Stromal cell of bone marrow (primary cell): ENCODE measurements at regions not wholly inside any gene's neighbourhood (a gene's known extent, or its start where the extent isn't known, plus 50 kb on each side); places are given as distances from the start of the nearest gene placed in this dataset.

Source experiments
- DNase-seq: peaks from one replicate; pipeline ENCODE4 v3.0.0-alpha.2; 2012; ENCODE audit warnings: low read depth

- DNase-seq: no peak
Observed at GRCh38 chr9:108104991-108105390, 615.4 kb upstream of the KLF4 start.

GRCh38 chr9:108103046-108103693 is 613.6 kb upstream of the KLF4 start:
- DNase-seq: no peak

GRCh38 chr9:108101410-108101809 is 611.8 kb upstream of the KLF4 start:
- DNase-seq: no peak

DNA sequence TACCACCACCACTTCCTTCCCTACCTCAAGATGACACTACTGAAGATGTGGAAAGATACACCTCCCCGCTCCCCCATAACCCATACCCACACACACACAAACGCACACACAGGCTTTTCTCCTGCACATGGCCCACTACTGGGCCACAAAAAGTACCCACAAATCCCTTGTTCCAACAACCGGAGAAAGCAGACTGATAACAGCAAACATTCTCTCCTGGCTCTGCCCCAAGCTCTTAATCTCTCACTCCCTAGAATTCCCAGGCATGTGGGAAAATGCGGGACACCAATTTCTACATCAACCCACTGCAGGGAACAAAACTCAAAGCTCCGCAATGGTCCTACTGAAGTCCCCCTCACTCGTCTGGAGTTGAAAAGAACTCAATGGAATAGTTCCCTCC is 611.0 kb upstream of the KLF4 start:
- DNase-seq: no peak

- no peak for DNase-seq
Observed at GRCh38 chr9:108099854-108100253, 610.3 kb upstream of the KLF4 start.

DNA sequence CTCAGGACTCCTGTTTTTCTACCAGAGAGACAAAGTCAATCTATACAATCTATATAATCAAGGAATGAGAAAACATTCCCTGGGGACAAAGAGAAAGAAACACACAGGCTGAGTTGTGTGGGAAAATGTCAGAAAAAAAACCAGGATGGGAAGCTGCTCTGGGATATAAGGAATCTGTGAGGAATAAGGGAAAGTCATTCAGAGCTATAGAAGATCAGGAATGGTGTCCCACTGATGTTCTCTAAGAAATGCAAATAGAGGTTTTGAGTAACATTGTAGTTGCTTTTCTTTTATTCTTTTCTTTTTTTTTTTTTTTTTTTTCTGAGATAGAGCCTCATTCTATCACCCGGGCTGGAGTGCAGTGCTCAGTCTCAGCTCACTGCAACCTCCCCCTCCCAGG is 605.9 kb upstream of the KLF4 start:
- no peak for DNase-seq

DNA sequence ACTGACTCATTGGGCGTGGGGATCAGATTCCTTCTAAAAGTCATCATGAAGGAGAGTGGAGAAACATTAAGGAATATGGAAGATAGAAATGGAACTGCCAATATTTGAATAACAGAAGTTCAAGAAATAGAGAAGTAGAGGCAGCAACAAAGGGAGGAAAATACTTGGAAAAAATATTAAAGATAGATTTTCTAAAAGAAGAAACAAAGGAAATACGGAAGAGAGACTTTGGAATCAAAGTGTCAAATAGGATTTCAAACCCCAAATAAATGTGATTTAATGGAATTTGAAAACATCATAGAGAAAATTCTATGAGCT is 605.1 kb upstream of the KLF4 start:
- peak; percentile 47 for DNase-seq

- no peak for DNase-seq
Observed at GRCh38 chr9:108093773-108094675, 604.5 kb upstream of the KLF4 start.

GRCh38 chr9:108088916-108089315 is 599.3 kb upstream of the KLF4 start:
- DNase-seq: no peak

DNA sequence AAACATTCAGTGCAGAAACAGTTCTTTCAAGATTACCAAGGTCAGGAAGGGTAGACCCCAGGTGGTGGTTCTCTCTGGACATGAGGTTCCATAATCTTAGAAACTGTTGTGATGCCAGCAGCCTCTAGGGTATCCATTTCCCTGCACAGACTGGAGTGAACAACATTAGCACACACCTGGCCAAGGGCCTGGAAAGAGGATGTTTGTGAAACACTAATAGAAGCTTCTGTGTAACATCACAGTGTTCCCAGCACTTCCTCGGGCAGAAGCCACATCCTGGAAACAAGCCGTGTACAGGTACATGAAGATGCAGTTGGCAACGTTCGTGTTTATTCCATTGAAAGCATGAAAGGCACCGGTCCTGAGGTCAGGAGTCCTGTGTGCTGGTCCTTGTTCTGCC is 598.2 kb upstream of the KLF4 start:
- no peak for DNase-seq

- DNase-seq: no peak
Observed at GRCh38 chr9:108086624-108087023, 597.1 kb upstream of the KLF4 start.

DNA sequence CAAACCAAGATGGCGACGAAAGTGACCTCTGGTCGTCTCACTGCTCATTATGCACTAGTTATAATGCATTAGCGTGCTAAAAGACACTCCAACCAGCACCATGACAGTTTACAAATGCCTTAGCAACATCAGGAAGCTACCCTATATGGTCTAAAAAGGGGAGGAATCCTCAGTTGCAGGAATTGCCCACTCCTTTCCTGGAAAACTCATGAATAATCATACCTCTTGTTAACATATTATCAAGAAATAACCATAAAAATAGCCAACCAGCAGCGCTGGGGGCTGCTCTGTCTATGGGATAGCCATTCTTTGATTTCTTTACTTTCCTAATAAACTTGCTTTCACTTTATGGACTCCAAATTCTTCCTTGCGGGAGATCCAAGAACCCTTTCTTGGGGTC is 595.7 kb upstream of the KLF4 start:
- no peak for DNase-seq

DNA sequence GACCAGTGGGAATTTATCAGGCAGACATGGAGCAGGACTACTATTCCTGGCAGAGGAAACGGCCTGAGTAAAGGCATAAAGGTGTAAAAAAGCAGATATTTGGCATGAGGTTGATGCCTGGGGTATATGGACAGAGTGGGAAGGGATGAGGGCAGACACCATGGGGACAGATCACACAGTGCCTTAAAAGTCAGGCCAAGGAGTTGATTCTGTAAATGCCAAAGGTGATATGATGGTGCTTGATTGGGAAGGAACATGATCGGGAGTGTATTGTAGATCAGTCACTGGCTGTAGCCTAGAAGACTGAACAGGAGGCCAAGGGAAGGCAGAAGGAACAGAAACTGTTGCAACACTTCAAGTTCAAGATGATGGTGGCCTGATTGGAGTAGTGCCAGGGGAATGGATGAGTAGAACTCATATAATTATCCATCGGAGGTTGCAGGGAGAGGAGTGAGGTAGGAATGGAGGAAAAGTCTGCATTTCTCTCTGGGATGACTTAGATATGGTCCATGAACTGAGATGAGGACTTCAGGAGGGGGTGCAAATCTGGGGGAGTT is 594.3 kb upstream of the KLF4 start:
- DNase-seq: no peak

DNA sequence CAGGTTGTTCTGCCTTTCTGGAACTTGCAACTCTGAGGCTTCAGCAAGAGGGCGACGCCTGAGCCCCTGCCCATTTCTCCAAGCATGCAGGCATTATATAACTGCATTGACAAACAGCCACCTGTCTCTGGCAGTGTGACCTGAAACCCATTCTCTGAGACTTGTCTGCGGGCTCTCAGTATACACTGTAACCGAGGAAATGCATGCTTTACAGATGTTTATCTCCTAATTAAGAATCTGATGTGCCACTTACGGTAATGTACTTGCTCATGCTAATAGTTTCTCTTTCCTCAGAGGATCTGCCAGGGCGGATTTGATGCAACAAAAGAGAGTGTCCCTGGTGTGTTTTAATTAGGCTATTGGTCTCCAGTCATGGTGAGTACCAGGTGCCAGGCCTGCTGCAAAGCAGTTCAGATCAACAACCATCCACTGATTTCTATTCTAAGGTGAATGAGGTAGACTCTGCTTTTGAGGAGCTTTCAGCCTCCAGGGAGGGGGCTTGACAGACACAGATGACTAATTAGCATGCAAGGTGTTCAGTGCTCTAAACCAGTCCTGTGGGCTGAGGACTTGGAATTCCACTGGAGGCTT is 593.7 kb upstream of the KLF4 start:
- no peak for DNase-seq

- DNase-seq: no peak
Observed at GRCh38 chr9:108081112-108081511, 591.5 kb upstream of the KLF4 start.

- DNase-seq: no peak
Observed at GRCh38 chr9:108080285-108080684, 590.7 kb upstream of the KLF4 start.

- DNase-seq: no peak
Observed at GRCh38 chr9:108078811-108079210, 589.2 kb upstream of the KLF4 start.

DNA sequence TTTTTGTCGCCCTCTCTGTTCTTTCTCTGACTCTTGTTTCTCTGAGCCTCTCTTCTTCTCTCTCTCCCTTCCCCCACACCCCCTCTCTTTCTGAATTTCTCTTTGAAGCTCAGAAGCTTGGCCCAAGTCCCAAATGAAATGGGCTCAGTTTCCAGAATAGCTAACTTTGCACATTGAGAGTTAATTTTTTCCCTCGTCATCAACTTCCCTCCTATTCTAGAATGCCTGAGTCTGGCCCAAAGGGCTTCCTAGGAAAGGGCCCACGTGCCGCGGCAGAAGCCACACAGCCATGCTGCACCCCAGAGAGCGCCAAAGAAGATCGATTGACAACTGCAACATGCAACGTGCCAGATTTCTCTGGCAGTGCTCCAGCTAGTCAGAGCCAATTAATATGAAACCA is 588.8 kb upstream of the KLF4 start:
- no peak for DNase-seq

GRCh38 chr9:108077556-108077955 is 588.0 kb upstream of the KLF4 start:
- no peak for DNase-seq

DNA sequence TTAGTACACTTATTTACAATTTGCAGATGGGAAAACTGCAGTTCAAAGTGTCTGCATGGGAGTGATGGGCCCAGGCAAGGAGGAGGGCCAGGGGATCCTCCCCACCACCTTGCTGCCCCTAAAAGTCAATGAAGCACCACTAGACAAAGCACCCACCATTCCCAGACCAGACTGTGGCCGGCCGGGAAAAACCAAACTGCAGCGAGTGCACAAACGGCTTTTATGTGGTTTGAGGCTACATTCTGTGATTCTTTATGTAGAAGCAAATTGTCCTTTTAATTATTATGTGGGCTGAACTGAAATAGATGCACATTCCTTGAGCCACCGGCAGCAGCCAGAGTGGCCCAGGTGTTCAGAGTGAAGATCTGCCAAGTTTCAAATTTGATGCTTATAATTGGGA is 585.3 kb upstream of the KLF4 start:
- DNase-seq: no peak

GRCh38 chr9:108073823-108074222 is 584.3 kb upstream of the KLF4 start:
- DNase-seq: no peak

GRCh38 chr9:108072740-108073139 is 583.2 kb upstream of the KLF4 start:
- DNase-seq: no peak

- no peak for DNase-seq
Observed at GRCh38 chr9:108070861-108071260, 581.3 kb upstream of the KLF4 start.
